OCI-LY3 (cell line): ENCODE measurements at regions not wholly inside any gene's neighbourhood (a gene's known extent, or its start where the extent isn't known, plus 50 kb on each side); places are given as distances from the start of the nearest gene placed in this dataset.

Experiments
- H2AFZ ChIP-seq: fragments of 200-600, 300-600 bp; shearing (Covaris generic); 2 replicates; pipeline ENCODE4 v1.6.0; 2014; ENCODE audit warnings: antibody characterized with exemption, low read depth, low read length
- H3K27ac ChIP-seq: fragments of 200-600, 300-600 bp; sonication (generic); 2 replicates; pipeline ENCODE4 v1.5.1; 2014; ENCODE audit warnings: mild to moderate bottlenecking, low read length, moderate library complexity, mixed read lengths
- H3K27me3 ChIP-seq: fragments of 200-600, 300-600 bp; sonication (generic); 2 replicates; pipeline ENCODE4 v1.6.1; 2014; ENCODE audit warnings: low read depth, low read length, mixed read lengths
- H3K36me3 ChIP-seq: fragments of 200-600, 300-600 bp; sonication (generic); replicated peaks from 2 replicates; pipeline ENCODE3; 2014; ENCODE audit warnings: low read depth, low read length, mixed read lengths
- H3K4me1 ChIP-seq: fragments of 300-600, 200-600 bp; sonication (generic); 2 replicates; pipeline ENCODE4 v1.6.1; 2014; ENCODE audit warnings: low read length, mixed read lengths
- H3K4me2 ChIP-seq: fragments of 200-600, 300-600 bp; sonication (generic); 2 replicates; pipeline ENCODE4 v1.6.1; 2014; ENCODE audit warnings: low read length, mixed read lengths
- H3K4me3 ChIP-seq: fragments of 300-600, 200-600 bp; sonication (generic); 2 replicates; pipeline ENCODE4 v1.5.1; 2014; ENCODE audit warnings: antibody characterized with exemption, mild to moderate bottlenecking, low read length, moderate library complexity
- H3K79me2 ChIP-seq: fragments of 300-600, 200-600 bp; shearing (Covaris generic); 2 replicates; pipeline ENCODE4 v1.6.1; 2014; ENCODE audit warnings: mild to moderate bottlenecking, low read length, mixed read lengths
- H3K9ac ChIP-seq: fragments of 300-600, 200-600 bp; shearing (Covaris generic); 2 replicates; pipeline ENCODE4 v1.6.0; 2014; ENCODE audit warnings: mild to moderate bottlenecking, low read length, moderate library complexity
- H3K9me3 ChIP-seq: fragments of 200-600, 300-600 bp; shearing (Covaris generic); 2 replicates; pipeline ENCODE4 v1.6.1; 2014; ENCODE audit warnings: low read length, mixed read lengths; ENCODE audit not compliant: insufficient read depth
- H4K20me1 ChIP-seq: fragments of 200-600, 300-600 bp; sonication (generic); 2 replicates; pipeline ENCODE4 v1.6.1; 2016; ENCODE audit warnings: low read length, mixed read lengths; ENCODE audit not compliant: insufficient read depth
- CTCF ChIP-seq: fragments of 200-600, 300-600 bp; sonication (generic); IDR thresholded peaks from 2 replicates; pipeline ENCODE4 v1.5.1; 2014; ENCODE audit warnings: antibody characterized with exemption, low read length, low read depth
- EZH2phosphoT487 ChIP-seq: fragments of 200-600 bp; shearing (Covaris generic); IDR thresholded peaks from 2 replicates; pipeline ENCODE4 v1.6.1; 2018; ENCODE audit warnings: antibody characterized with exemption, mixed run types, low read depth

DNA sequence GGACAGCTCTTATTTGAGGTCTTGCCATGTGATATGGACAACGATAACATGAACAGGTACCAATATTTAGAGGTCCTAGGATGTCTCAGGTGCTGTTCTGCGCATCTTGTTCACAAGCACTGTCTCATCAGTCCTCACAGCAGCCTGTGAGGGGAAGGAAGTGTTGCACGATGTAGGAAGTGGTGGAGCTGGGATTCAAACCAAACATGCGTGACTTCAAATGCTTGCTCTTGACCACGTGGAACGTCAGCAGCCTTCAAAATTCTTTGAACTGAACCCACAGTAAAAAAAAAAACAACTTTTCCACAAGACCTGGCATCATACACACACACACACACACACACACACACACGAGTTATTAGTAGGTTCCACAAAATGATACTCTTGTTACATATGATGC, 153.4 kb upstream of the SMAD3 start:
- Histone ChIP-seq H4K20me1 (no peaks in the 10 kb centered on the region), H3K79me2 (no peaks in the 10 kb centered on the region), H3K27me3 (no peaks in the 10 kb centered on the region), H2AFZ (peak overlapping the region; percentile 3; the same call in 1 of the 2 replicates), H3K9ac (no peak overlapping the region), H3K27ac (no peak overlapping the region), H3K9me3 (no peaks in the 10 kb centered on the region), H3K4me2 (peak overlapping the region; percentile 52), H3K4me1 (peaks cover 45% of the 10 kb centered on the region), H3K36me3 (no peaks in the 10 kb centered on the region), H3K4me3 (no peak overlapping the region)
- TF ChIP-seq EZH2phosphoT487 (no peak), CTCF (no peak)

DNA sequence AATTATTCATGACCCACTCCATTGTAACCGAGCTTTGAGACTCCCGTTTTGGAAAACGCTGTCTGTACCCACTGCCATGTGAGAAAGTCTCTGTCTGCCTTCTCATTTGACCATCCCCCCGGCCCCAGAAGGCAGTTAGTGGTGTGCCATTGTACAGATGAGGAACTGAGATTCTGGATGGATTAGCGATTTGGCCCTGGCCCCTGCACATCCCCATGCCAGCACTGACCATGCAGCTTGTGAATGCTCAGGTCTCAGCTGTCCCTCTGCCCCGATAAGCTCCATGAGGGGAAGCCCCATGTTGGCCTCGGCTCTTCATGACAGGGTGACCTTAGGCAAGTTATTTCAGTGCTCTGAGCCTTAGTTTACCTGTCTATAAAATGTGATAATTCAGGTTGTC, 153.0 kb upstream of the SMAD3 start:
- no peak for TF ChIP-seq CTCF
- TF ChIP-seq EZH2phosphoT487 = no peak
- H3K4me2 ChIP-seq = peak overlapping the region; percentile 52
- no peaks in the 10 kb centered on the region for H3K27me3 ChIP-seq
- H3K9me3 ChIP-seq = no peaks in the 10 kb centered on the region
- H2AFZ ChIP-seq = peak overlapping the region; percentile 3; the same call in 1 of the 2 replicates
- no peaks in the 10 kb centered on the region for H4K20me1 ChIP-seq
- H3K4me1 ChIP-seq = peaks cover 41% of the 10 kb centered on the region
- 0 out of 2 replicates have a peak overlapping the region, but pooled peaks have one; percentile 17 for H3K4me3 ChIP-seq
- no peaks in the 10 kb centered on the region for H3K79me2 ChIP-seq
- H3K27ac ChIP-seq = no peak overlapping the region
- H3K9ac ChIP-seq = no peak overlapping the region
- no peaks in the 10 kb centered on the region for H3K36me3 ChIP-seq

- Histone ChIP-seq H3K4me1 (peaks cover 4% of the 10 kb centered on the region), H3K79me2 (no peaks in the 10 kb centered on the region), H3K9me3 (peaks cover 6% of the 10 kb centered on the region; the same call in 1 of the 2 replicates), H3K27ac (no peak overlapping the region), H3K4me3 (no peak overlapping the region), H3K9ac (no peak overlapping the region), H3K4me2 (no peak overlapping the region), H2AFZ (no peak overlapping the region), H3K36me3 (no peaks in the 10 kb centered on the region), H3K27me3 (no peaks in the 10 kb centered on the region), H4K20me1 (no peaks in the 10 kb centered on the region)
- no peak for TF ChIP-seq CTCF
- no peak for TF ChIP-seq EZH2phosphoT487
These were observed 147.4 kb upstream of the SMAD3 start for GRCh38 chr15:66917904-66918448.

DNA sequence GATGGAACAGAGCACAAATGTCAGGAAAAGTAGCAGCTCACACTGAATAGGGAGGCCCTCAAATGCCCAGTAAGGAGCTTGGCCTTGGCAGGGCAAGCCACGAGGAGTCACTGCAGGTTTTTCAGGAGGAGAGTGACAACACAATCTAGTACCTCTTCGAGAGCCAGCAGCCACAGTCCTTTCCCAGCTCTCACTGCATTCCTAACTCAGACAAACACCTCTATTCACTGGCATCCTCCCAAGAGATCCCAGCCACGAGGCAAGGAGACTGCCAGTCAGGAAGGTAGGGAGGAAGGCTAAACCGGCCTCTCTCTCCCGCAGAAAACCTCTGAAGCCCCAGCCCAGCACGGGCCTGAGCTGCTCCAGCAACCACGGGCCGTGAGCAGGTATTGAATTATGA, 146.0 kb upstream of the SMAD3 start:
- H3K9ac ChIP-seq = no peak overlapping the region
- no peak overlapping the region for H3K27ac ChIP-seq
- H4K20me1 ChIP-seq = no peaks in the 10 kb centered on the region
- H3K79me2 ChIP-seq = no peaks in the 10 kb centered on the region
- TF ChIP-seq EZH2phosphoT487 (no peak), CTCF (no peak)
- no peaks in the 10 kb centered on the region for H3K36me3 ChIP-seq
- no peak overlapping the region for H2AFZ ChIP-seq
- peaks cover 7% of the 10 kb centered on the region for H3K4me1 ChIP-seq
- no peaks in the 10 kb centered on the region for H3K27me3 ChIP-seq
- no peak overlapping the region for H3K4me3 ChIP-seq
- peaks cover 8% of the 10 kb centered on the region; the same call in 1 of the 2 replicates for H3K9me3 ChIP-seq
- no peak overlapping the region for H3K4me2 ChIP-seq
